Kasumi-1 (cell line): ENCODE measurements at regions not wholly inside any gene's neighbourhood (a gene's known extent, or its start where the extent isn't known, plus 50 kb on each side); places are given as distances from the start of the nearest gene placed in this dataset.
"Not testable (repeated sequence)": the region's sequence is repeated elsewhere in the genome, so short reads cannot be mapped to it uniquely, and the experiment has no call there.

ENCODE experiments used
- DNase-seq, 2 experiments: peaks; one replicate each; lab custom pipeline; 2025; lab: John Stamatoyannopoulos, UW

DNA sequence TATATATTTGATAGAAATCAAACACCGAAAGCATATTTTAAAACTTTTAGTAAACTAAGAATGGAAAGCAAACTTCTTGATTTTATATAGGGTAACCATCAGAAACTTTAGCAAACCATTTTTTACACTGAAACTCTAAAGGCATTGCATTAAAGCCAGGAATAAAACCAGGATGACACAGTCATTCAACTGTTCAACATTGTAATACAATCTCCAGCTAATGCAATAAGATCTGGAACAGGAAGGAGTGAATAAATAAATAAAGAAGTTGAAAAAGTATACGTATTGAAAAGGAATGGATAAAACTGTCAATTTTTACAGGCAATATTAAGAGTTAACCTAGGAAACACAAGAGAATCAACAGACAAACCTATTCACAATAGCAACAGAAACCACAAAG is 181.9 kb upstream of the TTC14 start:
- DNase-seq = no peak

DNA sequence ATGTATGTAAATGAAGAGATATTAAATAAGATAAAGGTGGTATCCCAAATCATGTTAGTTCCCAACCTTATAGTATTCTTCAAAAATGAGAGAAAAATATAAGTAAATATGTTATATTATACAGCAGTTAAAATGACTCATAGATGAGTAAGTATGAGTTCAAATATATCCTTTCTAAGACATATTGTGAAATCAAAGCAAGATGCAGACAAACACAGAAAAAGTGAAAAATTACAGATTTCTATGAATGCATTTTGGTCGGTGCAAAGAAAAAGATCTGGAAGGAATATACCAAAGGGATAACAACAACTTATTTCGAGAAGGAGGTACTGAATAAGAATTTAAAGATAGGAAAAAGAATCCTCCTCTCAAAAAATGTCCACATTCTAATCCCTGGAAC is 181.2 kb upstream of the TTC14 start:
- no peak for DNase-seq

DNA sequence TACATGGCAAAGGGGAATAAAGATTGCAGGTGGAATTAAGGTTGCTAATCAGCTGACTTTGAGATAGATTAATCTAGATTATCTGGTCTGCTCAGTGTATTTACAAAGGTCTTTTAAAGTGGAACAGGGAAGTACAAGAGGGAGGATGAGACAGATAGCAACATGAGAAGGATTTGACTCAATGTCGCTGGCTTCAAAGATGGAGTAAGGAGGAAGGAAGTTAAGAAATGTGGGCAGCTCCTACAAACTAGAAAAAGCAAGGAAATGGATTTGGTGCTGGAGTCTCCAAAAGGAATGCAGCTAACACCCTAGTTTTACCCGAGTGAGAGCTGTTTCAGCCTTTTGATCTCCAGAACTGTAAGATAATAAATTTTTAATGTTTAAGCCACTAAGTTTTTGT is 180.7 kb upstream of the TTC14 start:
- peak; percentile 82 to 87 for DNase-seq

DNA sequence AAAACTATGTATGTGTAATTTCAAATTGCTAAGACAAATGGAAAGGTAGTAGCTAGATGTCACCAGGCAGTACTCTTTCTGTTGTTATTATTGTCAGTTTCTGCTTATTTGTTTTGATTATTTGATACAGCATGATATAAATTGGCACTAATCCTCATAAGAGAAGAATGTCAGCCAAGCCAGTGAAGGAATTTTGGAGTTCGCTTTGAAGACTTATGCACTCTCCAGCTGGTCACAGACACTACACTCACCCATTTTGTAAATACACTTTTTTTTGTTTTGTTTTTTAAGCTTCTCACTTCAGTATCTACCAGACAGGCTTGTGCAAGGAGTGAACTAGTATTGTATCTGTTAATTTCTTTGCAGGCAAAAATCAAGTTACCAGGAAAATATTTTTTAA is 180.2 kb upstream of the TTC14 start:
- DNase-seq = no peak

DNA sequence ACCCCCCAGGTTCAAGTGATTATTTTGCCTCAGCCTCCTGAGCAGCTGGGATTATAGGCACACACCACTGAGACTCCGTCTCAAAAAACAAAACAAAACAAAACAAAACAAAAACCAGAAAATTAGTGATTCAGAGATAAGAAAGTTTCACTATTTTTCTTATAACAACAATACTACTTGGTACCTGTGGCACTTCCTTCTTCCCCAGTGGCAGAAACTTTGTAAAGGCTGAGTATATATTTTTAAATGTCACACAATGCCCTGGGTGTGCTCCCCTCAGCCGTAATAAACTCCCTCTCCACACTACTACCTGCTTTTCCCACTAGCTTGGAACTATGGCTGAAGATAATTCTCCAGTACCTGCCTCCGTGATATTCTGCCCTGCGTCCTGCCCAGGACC is 177.7 kb upstream of the TTC14 start:
- not testable (repeated sequence) for DNase-seq

DNA sequence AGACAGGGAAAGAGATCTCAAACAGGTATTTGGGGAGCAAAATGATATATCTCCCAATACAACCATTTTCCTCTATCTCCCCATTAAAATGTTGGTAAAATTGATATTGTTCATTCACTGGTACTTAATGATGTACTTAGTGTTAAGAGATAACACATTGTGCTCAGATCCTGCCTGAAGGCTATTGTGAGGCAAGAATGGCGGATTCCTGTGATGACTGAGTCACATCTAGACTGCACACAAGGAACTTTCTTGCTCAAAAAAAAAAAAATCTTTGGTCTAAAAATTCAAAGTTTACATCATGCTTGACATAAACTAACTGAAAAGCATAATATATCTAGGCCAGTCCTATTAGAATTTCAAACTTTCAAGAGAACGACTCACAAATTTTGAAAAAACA is 171.1 kb upstream of the TTC14 start:
- DNase-seq = no peak

DNA sequence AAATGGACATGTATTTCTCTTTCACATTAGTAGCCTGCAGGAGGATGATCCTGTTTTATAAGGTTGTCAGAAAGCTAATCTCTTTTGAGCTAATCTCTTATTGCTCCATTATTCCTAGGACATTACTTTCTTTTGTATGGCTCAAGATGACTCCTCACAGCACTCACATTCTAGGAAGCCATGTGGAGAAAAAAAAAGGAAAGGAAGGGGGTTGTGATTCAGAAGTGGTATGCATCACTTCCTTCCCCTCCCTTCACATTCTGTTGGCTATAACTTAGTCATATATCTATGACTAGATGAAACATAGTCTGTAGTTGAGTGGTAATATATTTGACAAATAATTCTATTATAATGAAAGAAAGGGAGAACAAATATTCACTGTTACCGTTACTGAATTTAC is 168.8 kb upstream of the TTC14 start:
- peak; percentile 21 to 41 for DNase-seq

DNA sequence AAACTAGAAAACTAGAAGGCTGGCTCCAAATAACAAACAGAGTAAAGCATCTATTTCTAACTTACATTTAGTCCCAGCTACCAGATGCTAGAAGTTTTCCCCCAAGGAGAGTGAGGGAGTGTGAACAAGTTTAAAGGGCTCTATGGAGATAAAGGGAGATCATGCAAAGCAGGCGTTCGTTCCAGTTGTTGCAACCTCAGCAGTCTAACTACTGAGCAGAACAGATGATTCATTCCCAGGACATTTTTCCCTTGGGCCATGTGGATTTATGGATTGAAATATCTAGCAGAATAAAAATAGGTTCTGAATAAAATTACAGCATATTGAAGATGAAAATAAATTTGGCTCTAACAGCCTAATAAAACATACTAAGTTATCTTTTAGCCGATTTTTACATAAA is 154.8 kb upstream of the TTC14 start:
- no peak for DNase-seq

DNA sequence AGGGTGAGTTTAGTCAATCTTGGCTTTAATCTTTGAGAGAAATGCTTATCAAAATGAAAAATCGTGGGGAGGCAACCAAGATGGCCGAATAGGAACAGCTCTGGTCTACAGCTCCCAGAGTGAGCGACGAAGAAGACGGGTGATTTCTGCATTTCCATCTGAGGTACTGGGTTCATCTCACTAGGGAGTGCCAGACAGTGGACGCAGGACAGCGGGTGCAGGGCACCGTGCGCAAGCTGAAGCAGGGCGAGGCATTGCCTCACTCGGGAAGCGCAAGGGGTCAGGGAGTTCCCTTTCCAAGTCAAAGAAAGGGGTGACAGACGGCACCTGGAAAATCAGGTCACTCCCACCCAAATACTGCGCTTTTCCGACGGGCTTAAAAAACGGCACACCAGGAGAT is 153.6 kb upstream of the TTC14 start:
- not testable (repeated sequence) for DNase-seq

DNA sequence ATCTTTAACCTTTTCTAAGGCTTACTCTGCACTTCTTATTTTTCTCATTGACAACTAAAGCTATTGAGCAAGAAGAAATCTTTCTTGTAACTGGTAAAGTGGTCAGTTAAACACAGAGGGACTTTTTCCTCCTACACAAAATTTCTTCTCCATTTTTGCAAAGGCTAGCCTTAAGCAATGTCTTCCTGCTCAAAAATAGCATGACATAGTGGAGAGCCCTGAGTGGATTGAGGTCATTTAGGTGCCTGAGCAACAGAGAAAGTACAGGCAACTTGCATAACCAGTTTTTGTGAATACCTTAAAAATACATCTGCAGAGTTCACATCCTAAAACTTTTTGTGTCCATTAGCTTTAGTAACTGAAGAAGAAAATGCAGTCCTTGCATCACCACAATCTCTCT is 144.7 kb upstream of the TTC14 start:
- peak; percentile 8 to 20 for DNase-seq

DNA sequence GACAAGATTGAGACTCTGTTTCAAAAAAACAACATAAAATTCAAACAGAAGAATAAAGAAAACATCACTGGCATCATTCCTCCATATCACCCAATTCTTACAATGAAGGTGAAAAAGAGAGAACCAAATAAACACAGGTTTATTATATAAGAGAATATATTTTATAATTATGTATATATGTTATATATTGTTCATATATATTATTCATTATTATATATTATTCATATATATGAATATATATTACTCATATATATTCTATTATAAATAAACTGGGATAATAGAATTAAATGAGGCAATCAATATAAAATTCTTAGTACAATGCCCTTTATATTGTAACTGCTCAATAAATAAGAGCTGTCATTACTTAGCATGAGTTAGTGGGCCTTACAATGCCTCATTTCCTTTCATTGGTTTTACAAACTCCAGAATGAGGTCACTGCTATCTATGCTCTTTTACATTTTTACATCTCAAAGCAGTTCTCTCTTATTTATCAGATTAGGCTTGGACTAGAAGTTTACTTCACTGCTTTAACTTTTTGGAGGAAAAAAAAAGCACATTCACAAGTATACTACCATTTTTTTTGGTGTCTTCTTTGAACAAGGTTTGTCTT is 135.5 kb upstream of the TTC14 start:
- no peak for DNase-seq

DNA sequence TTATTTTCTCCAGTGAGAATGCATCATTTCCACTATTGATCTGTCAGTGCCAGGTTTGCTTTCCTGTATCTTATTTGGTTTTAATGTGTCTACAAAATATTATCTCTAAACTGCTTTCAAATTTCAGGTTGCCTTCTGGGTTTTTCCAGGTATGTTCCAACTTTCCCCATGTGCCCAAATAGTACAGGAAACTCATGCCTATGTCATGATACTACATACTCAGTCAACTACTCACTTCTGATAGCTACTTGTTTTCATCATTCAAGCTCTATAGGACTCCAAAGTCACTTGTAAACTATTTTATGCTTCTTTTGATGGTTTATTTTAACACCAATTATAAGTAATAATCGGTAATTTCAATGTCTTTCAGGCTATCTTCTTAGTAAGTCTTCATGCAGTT is 134.8 kb upstream of the TTC14 start:
- no peak for DNase-seq

DNA sequence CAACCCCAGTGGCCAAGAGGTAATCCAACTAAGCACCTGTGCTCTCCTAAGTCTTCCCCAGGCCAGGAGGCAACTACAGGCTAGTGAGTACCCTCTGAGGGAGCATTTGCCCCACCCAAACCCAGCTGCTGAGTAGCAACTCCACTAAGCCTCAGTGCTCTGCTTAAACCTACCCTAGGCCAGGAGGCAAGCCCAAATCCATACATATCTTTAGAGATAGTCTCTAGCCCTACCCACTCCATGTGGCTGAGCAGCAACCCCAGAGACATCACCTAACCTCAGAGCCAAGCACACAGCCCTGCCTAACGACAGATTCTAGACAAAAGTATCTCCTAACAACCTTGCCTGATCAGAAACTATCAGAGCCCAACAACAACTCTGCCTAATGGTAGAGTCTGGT is 132.8 kb upstream of the TTC14 start:
- DNase-seq = no peak

DNA sequence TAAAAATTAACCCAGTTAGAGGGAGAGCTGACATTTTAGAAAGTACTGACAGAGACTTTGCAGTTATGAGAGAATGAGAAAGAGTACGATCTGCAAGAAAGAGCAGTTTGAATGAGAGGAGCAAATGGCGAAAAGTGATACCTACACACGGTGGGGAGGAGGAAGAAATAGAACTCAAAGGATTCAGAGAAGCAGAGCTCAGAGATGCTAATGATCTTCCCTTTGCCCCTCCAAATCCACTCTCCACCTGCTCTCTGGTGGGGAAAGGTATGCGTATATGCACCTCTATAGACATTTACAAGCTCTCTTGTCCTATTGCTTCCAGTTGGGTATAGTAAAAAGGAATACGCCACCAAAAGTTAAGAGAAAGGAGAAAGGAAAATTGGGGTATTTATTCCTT is 123.3 kb upstream of the TTC14 start:
- DNase-seq = no peak

DNA sequence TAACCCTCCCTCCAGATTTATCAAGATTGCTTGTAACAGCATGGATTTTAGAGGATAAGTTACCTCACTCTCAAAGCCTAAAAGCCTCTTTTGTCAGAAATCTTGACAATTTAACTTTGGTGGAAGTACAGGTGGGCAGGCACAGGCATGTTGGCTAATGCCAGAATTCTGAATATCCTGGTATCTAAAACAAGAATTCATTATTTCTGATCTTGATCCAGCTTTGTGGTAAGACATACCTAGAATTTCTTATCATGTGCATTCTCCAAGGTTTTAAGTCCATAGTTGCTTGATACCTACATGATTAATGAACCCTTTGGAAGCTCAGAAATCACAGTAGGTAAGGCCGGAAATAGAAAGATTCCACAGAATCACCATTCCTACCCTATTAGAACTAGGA is 109.9 kb upstream of the TTC14 start:
- no peak for DNase-seq

DNA sequence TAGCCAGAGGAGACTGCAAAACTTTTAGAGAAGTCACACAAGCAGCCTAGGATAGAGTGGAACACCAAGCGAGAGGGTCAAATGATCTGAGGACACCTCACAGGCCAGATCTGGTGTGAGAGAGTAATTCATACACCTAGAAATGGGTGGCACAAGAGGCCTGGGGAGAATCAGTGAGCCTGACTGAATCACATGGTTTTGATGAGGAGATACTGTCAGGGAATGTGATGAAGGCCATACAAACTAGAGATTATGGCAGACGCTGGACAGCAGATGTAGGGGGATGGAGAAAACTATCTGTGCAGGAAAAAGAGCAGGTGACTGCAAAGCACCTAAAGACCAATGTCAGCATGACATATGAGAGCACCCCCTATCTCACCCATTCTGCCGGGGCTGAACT is 105.0 kb upstream of the TTC14 start:
- DNase-seq = no peak

DNA sequence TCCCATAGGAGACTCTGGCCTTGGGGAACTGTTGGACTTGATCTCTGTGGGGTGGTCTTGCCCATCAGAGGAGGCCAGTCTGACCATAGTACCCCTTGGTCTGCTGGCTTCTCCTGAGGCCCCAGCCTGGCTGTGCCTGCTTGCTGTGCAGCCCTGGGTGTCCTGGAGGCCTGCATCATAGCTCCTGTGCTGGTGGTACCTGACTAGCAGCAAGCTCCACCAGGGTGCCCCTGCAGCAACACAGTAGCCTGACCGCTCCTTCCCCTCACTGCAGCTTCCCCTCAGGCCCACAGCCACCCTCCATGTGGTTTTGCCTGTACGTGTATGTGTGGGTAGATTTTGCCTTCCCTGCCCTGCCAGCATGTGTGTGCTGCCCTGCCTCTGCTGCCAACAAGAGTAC is 85.6 kb upstream of the TTC14 start:
- DNase-seq = no peak

DNA sequence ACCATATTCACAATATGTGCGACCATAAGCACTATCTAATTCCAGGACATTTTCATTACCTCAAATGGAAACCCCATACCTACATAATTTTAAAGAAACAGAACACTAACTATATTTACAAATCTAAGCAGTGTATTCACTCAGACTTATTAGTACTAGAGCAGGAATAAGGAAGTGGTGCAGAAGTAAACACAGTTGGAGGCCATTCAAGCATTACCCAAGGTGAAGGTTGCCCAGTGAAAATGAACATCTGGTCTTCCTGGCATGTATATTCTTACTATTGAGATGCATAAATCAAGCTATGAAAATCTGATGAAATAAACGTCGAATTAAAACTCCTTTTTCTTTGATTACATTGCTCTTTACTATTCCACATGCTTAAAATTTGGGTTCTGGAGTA is 78.9 kb upstream of the TTC14 start:
- no peak for DNase-seq

DNA sequence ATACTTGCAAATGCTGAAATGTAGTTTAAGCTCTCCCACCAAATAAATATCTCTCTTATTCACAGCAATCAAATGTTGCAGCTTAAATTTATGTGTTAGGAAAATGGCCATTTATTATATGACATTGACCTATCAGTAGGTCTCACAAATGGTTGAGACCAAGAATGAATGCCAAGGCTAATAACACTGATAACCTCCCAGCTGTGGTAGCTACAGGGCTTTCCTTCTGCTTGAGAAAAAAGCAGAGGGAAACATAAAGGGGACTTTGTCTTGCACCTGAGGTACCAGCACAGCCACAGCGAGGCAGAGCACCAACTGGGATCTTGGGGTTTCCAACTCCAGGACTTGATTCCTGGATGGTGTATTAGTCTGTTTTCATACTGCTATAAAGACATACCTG is 73.1 kb upstream of the TTC14 start:
- DNase-seq = no peak

DNA sequence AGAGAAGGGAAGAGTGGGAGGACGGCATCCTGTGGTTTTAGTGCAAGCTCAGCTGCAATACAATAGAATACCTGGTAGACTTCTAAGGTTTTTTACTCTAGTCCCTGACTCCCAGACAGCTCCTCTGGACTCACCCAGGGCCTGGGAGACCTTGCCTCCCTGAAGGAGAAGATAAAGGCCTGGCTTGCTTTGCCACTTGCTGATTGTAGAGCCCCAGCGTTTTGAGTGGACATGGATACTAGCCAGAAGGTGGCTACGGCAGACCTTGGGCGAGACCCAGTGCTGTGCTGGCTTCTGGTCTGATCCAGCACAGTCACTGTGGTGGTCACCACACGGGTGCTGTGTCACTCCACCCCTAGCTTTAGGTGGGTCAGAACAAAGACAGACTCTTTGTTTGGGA is 72.2 kb upstream of the TTC14 start:
- DNase-seq = no peak

DNA sequence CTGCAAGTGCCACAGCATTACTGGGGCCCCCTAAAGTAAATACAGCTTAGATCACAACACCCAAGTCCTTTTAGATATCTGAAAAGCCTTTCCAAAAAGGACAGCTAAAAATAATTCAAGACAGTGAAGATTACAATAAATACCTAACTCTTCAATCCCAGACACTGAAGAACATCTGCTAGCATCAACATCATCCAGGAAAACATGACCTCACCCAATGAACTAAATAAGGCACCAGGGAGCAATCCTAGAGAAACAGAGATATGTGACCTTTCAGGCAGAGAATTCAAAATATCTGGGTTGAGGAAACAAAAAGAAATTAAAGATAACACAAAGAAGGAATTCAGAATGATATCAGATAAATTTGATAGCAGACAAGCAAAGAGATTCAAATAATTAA is 71.7 kb upstream of the TTC14 start:
- no peak for DNase-seq

DNA sequence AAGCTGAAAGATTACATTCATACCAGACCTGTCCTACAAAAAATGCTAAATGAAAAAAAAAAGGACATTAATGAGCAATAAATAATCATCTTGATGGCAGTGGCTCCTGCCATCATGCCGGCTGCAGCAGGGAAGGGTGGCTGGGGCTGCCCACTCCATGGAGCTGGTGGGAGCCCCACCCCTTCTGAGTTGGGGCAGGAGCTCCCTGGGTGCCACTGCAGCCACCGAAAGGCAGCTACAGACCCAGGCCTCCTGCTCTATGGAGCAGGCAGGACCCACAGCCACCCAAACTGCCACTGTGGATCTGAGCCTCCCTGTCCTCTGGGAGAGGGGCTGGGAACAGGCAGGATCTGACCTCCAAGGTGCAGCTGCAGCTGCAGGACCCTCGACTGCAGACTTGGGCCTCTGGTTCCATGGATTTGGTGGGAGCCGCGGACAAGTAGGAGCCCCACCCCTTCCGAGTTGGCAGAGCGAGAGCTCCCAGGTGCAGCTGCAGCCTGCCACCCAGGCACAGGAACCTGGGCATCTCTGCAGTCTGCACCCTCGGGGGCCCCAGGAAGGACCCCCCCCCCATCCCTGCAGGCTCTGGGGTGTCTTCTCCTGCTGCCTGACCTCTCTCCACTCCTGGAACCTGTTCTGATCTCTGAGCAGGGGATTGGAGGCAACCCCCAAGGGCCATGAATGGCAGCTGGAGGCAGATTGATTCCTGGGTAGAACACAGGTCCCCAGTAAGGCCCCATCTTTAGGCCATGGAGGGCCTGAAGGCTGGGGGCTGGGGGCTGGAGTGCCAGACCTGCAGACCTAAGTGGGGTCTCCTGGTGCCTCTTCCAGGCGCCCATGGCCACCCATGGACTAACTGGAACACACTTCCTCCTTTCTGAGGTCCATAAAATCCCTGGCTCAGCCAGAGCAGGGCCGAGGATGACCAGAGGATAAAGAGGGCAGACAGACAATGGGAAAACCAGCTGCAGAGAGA is 70.4 kb upstream of the TTC14 start:
- no peak for DNase-seq

DNA sequence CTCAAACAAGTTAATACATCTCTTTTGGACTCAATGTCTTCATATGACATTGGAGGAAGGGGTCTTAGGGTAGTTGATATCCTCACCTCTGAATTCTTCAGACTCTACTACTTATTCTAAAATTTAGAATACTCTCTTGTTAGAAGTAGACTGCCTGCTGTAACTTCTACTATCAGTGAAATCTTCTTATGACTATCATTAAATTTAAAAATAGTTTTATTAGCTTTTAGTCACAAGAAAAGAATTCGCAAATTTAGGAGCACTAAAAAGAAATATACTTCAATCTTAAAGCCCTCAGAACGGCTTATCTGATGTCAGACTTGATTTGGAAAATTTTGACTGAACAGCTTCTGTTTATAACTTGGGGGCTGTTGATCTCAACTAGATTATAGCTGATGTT is 67.1 kb upstream of the TTC14 start:
- no peak for DNase-seq

DNA sequence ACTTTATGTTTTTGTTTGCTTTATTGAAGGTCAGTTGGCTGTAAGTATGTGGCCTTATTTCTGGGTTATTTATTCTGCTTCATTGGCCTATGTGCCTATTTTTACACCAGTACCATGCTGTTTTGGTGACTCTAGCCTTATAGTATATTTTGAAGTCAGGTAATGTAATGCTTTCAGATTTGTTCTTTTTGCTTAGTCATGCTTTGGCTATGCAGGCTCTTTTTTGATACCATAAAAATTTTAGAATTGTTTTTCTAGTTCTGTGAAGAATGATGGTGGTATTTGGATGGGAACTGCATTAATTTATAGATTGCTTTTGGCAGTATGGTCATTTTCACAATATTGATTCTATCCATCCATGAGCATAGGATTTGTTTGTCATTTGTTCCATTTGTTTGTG is 63.5 kb upstream of the TTC14 start:
- no peak for DNase-seq
